AG04449 (cell line): ENCODE measurements at regions not wholly inside any gene's neighbourhood (a gene's known extent, or its start where the extent isn't known, plus 50 kb on each side); places are given as distances from the start of the nearest gene placed in this dataset.
A peak's percentile ranks its signal among the peaks of the same experiment; 100 is the strongest.

Experiments used
- CTCF ChIA-PET: fragments of 350-600 bp; formaldehyde crosslinking; extraction: SDS; loops from one replicate; lab custom pipeline; 2021; ENCODE audit warnings: antibody characterized with exemption; lab: Yijun Ruan, JAX
- POLR2A ChIA-PET: fragments of 400-600, 350-600 bp; formaldehyde crosslinking; extraction: SDS; loops from one replicate; lab custom pipeline; 2020; ENCODE audit warnings: antibody characterized with exemption, inconsistent platforms; lab: Yijun Ruan, JAX
- DNase-seq: peaks from one replicate; pipeline ENCODE4 v3.0.0-alpha.2; 2010; ENCODE audit warnings: low read depth, low spot score
- H3K4me3 ChIP-seq: 2 replicates; pipeline ENCODE4 v1.5.1; 2011; ENCODE audit warnings: low read depth, mild to moderate bottlenecking, control low read depth, low read length
- CTCF ChIP-seq: IDR thresholded peaks from one replicate; pipeline ENCODE4 v1.5.1; 2011; ENCODE audit warnings: mild to moderate bottlenecking, moderate library complexity, low read length, control low read depth, inconsistent platforms; ENCODE audit not compliant: insufficient read depth; ENCODE audit errors: missing control alignments

DNA sequence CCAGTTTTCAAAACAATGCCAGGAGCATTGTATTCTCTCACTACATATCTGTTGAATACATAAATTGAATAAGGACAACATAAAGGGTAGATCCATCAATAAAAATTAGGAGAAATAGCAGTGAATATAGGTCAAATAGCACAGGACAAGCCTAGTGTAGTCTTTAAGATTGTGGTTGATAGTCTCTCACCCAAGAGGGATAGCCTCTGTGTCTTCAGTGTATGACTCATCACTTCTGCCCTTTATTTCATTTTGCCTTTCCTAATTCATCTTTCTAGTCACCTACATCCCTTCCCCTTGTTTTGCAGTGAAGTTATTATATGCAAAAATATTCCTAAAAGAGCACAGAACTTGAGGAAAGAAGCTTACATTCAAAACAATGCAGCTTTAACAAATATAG, 335.0 kb upstream of the TUSC1 start:
- no peak for DNase-seq
- ChIA-PET POLR2A (no interaction called here), CTCF (no interaction called here)
- TF ChIP-seq CTCF: no peak
- no peak overlapping the region for H3K4me3 ChIP-seq

DNA sequence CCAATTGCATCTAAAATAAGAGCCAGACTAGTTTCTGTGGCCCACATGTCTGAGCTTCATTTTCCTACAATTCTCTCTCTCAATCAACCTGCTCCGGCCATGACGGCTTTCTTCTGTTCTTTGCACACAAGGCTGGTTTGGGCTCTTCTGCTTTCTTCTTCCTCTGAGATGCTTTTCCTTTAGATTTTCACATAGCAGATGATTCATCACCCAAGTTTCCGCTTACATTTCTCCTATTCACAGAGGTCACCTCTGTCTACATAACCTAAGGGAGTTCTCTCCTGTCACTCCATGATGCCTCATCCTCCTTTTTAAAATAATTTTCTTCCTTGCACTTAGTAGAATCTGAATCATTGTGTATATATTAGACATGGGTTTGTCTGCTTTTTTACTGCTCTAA, 334.6 kb upstream of the TUSC1 start:
- H3K4me3 ChIP-seq: no peak overlapping the region
- ChIA-PET POLR2A (no interaction called here), CTCF (no interaction called here)
- DNase-seq: no peak
- no peak for TF ChIP-seq CTCF

DNA sequence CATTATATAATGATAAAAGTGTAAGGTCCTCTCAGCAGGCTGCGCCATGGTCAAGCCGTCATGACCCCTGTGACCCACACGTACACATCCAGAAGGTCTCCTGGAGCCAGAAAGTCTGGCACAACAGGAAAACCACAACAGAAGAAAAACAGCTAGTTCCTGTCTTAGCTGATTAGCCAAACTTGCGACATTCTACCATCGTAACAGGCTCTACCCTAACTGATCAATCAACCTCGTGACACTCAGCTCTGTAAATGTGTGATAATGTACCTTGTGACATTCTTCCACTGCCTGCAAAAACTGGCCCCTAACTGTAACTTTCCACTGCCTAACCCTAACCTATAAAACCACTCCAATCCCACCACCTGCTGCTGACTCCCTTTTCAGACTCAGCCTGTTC, 316.4 kb upstream of the TUSC1 start:
- no peak for TF ChIP-seq CTCF
- ChIA-PET POLR2A (no interaction called here), CTCF (no interaction called here)
- DNase-seq: no peak
- no peak overlapping the region for H3K4me3 ChIP-seq

DNA sequence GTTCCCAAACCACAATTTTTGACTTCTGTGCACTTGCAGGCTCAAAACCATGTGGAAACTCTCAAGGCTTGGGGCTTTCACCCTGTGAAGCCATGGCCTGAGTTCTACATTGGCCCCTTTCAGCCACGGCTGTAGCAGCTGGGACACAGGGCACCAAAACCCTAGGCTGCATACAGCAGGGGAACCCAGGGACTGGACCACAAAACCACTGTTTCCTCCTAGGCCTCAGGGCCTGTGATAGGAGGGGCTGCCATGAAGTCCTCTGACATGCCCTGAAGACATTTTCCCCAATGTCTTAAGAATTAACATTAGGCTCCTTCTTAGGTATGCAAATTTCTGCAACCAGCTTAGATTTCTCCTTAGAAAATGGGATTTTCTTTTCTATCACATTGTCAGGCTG, 312.1 kb upstream of the TUSC1 start:
- ChIA-PET CTCF (no interaction called here), POLR2A (no interaction called here)
- no peak for DNase-seq
- no peak overlapping the region for H3K4me3 ChIP-seq
- TF ChIP-seq CTCF: no peak

DNA sequence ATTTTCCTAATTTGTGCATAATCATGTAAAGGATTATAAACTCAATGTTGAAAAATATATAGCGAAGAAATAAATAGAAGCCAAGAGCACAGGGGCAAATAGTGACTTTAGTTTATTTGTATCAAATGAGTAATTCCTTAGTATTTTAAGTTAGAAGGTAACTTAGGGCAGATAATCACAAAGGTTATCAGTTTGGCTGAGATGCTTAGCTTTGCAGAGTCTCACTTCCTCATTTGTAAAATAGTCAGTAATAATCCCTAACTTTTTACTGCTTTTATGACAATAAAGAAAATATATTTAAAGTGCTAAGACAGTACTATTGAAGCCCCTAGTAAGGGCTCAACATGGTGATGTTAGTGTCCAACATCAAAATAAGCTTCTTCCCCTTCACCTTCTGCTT, 297.4 kb upstream of the TUSC1 start:
- TF ChIP-seq CTCF: no peak
- DNase-seq: no peak
- ChIA-PET POLR2A (no interaction called here), CTCF (no interaction called here)
- H3K4me3 ChIP-seq: no peak overlapping the region

DNA sequence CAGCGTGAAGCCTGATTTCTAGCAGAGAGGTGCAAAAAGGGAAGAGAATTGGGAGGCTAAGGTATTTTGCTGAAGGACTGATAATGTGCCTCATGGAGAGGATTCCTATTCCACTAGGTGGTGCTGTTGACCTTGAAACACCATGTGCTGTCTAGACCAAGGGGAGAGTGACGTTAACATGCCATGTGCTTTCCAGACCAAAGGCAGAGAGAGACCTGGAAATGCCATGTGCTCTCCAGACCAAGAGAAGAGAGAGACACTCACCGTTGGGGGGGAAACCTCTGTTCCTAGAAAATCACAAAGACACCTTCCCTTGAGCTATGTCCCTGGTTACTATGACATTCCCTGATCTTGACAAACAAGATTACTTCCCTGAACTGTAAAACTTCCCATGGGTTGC, 286.0 kb upstream of the TUSC1 start:
- no peak overlapping the region for H3K4me3 ChIP-seq
- TF ChIP-seq CTCF: peak; percentile 51
- ChIA-PET POLR2A (no interaction called here), CTCF (interaction anchor here (1.0 to 2.7 kb wide), 9 partner anchors 9 to 691 kb away, joined by 3 to 41 read pairs (median 3); no protein-coding TSS in a partner anchor)
- DNase-seq: peak; percentile 53
